Activated CD4-positive, CD25-positive, alpha-beta regulatory T cell treated with anti-CD3 and anti-CD28 coated beads, Interleukin-2, amount 50 U/mL, for 72 hours (primary cell): ENCODE measurements at regions not wholly inside any gene's neighbourhood (a gene's known extent, or its start where the extent isn't known, plus 50 kb on each side); places are given as distances from the start of the nearest gene placed in this dataset.

Experiments
- DNase-seq: peaks from one replicate; pipeline ENCODE4 v3.0.0; 2021

- DNase-seq = no peak
Observed at GRCh38 chr14:98961191-98961590, 310.8 kb downstream of the BCL11B start.

GRCh38 chr14:98962118-98962517 lies 309.9 kb downstream of the BCL11B start:
- no peak for DNase-seq

- no peak for DNase-seq
Observed at GRCh38 chr14:98963610-98964009, 308.4 kb downstream of the BCL11B start.

- no peak for DNase-seq
Observed at GRCh38 chr14:98964171-98964570, 307.8 kb downstream of the BCL11B start.

- DNase-seq = no peak
Observed at GRCh38 chr14:98965076-98965475, 306.9 kb downstream of the BCL11B start.

GRCh38 chr14:98966016-98966415 lies 306.0 kb downstream of the BCL11B start:
- DNase-seq = no peak

GRCh38 chr14:98966475-98967162 lies 305.4 kb downstream of the BCL11B start:
- no peak for DNase-seq

- no peak for DNase-seq
Observed at GRCh38 chr14:98974113-98974512, 297.9 kb downstream of the BCL11B start.

- no peak for DNase-seq
Observed at GRCh38 chr14:98976271-98976670, 295.7 kb downstream of the BCL11B start.

- DNase-seq = no peak
Observed at GRCh38 chr14:98977451-98977850, 294.5 kb downstream of the BCL11B start.

GRCh38 chr14:98982986-98983385 lies 289.0 kb downstream of the BCL11B start:
- no peak for DNase-seq

GRCh38 chr14:98984027-98984718 lies 287.8 kb downstream of the BCL11B start:
- no peak for DNase-seq

GRCh38 chr14:98984719-98985041 lies 287.3 kb downstream of the BCL11B start:
- DNase-seq = peak; percentile 74

GRCh38 chr14:98993818-98994217 lies 278.2 kb downstream of the BCL11B start:
- no peak for DNase-seq

- DNase-seq = no peak
Observed at GRCh38 chr14:98994561-98994960, 277.4 kb downstream of the BCL11B start.

GRCh38 chr14:98997526-98998205 lies 274.3 kb downstream of the BCL11B start:
- DNase-seq = no peak

GRCh38 chr14:98999345-98999744 lies 272.7 kb downstream of the BCL11B start:
- no peak for DNase-seq

GRCh38 chr14:98999901-99000300 lies 272.1 kb downstream of the BCL11B start:
- DNase-seq = no peak

GRCh38 chr14:99001241-99001640 lies 270.8 kb downstream of the BCL11B start:
- no peak for DNase-seq

GRCh38 chr14:99003646-99004045 lies 268.4 kb downstream of the BCL11B start:
- DNase-seq = no peak

GRCh38 chr14:99004112-99004511 lies 267.9 kb downstream of the BCL11B start:
- no peak for DNase-seq

- no peak for DNase-seq
Observed at GRCh38 chr14:99006276-99006675, 265.7 kb downstream of the BCL11B start.

- DNase-seq = no peak
Observed at GRCh38 chr14:99007795-99008194, 264.2 kb downstream of the BCL11B start.

GRCh38 chr14:99009871-99010270 lies 262.1 kb downstream of the BCL11B start:
- no peak for DNase-seq
